H1 (cell line): ENCODE measurements at regions not wholly inside any gene's neighbourhood (a gene's known extent, or its start where the extent isn't known, plus 50 kb on each side); places are given as distances from the start of the nearest gene placed in this dataset.

ENCODE experiments used
- CEBPB ChIP-seq: IDR thresholded peaks from 2 replicates; pipeline ENCODE4 v1.6.1; 2012; ENCODE audit warnings: low read depth, low read length
- CTCF ChIP-seq, 3 experiments: IDR thresholded peaks; 1 replicate in 2 of 3; 2 replicates in 1 of 3; pipeline versions ENCODE4 v1.5.1 to v1.6.1; 2011; ENCODE audit warnings: low read length in 3 of 3, mild to moderate bottlenecking in 3 of 3, inconsistent platforms in 2 of 3, low read depth in 1 of 3, moderate library complexity in 1 of 3; ENCODE audit not compliant: insufficient read depth in 1 of 3; ENCODE audit errors: control extremely low read depth in 1 of 3
- FOSL1 ChIP-seq: IDR thresholded peaks from 2 replicates; pipeline ENCODE4 v1.6.1; 2011; ENCODE audit warnings: mild to moderate bottlenecking, low read depth, low read length, moderate library complexity; ENCODE audit not compliant: insufficient read depth
- KDM4A ChIP-seq: IDR thresholded peaks from one replicate; pipeline ENCODE4 v1.7.1; 2012; ENCODE audit warnings: low read depth, mild to moderate bottlenecking, moderate library complexity, low read length, inconsistent platforms; ENCODE audit not compliant: severe bottlenecking
- TF ChIP-seq, protein P1 (sequence below): IDR thresholded peaks from 2 replicates; pipeline ENCODE4 v1.6.1; 2012; ENCODE audit warnings: low read length, inconsistent platforms

- TF ChIP-seq, protein P1, sequence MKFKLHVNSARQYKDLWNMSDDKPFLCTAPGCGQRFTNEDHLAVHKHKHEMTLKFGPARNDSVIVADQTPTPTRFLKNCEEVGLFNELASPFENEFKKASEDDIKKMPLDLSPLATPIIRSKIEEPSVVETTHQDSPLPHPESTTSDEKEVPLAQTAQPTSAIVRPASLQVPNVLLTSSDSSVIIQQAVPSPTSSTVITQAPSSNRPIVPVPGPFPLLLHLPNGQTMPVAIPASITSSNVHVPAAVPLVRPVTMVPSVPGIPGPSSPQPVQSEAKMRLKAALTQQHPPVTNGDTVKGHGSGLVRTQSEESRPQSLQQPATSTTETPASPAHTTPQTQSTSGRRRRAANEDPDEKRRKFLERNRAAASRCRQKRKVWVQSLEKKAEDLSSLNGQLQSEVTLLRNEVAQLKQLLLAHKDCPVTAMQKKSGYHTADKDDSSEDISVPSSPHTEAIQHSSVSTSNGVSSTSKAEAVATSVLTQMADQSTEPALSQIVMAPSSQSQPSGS: no peak
- TF ChIP-seq FOSL1 (no peak), KDM4A (no peak), CTCF (IDR thresholded peaks at IDR 0.05; ENCODE audit: control extremely low read depth in 1 of 3, insufficient read depth in 1 of 3, low read depth in 1 of 3, low read length in 3 of 3) (no peak), CEBPB (no peak)
Measured at GRCh38 chr12:32047357-32048212, 59.1 kb upstream of the BICD1 start (continued).
